ENCODE measurements at regions not wholly inside any gene's neighbourhood (a gene's known extent, or its start where the extent isn't known, plus 50 kb on each side); places are given as distances from the start of the nearest gene placed in this dataset.

- intact Hi-C loops (cut with DNase I; ENCODE audit: low total_unique reads): no loop called here
- no peak overlapping the region for H3K4me3 ChIP-seq (ENCODE audit: low read depth, poor library complexity, severe bottlenecking)
- TF ChIP-seq, protein P1, sequence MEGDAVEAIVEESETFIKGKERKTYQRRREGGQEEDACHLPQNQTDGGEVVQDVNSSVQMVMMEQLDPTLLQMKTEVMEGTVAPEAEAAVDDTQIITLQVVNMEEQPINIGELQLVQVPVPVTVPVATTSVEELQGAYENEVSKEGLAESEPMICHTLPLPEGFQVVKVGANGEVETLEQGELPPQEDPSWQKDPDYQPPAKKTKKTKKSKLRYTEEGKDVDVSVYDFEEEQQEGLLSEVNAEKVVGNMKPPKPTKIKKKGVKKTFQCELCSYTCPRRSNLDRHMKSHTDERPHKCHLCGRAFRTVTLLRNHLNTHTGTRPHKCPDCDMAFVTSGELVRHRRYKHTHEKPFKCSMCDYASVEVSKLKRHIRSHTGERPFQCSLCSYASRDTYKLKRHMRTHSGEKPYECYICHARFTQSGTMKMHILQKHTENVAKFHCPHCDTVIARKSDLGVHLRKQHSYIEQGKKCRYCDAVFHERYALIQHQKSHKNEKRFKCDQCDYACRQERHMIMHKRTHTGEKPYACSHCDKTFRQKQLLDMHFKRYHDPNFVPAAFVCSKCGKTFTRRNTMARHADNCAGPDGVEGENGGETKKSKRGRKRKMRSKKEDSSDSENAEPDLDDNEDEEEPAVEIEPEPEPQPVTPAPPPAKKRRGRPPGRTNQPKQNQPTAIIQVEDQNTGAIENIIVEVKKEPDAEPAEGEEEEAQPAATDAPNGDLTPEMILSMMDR (IDR thresholded peaks at IDR 0.05): no peak
- no peak for TF ChIP-seq POLR2A (IDR thresholded peaks at IDR 0.05)
- no peak for DNase-seq (ENCODE audit: low spot score in 2 of 2)
Measured at GRCh38 chr5:125257997-125258396, 511.6 kb upstream of the ZNF608 start.

- WGBS, 2 donors: 61 to 71% methylated on average over 2 of the region's 2 CpGs
- TF ChIP-seq POLR2A (IDR thresholded peaks at IDR 0.05): no peak
- TF ChIP-seq, protein P1 (IDR thresholded peaks at IDR 0.05): no peak
- H3K4me3 ChIP-seq (ENCODE audit: low read depth, poor library complexity, severe bottlenecking): no peak overlapping the region
- DNase-seq (ENCODE audit: low spot score in 2 of 2): no peak
- intact Hi-C loops (cut with DNase I; ENCODE audit: low total_unique reads): no loop called here
Measured at GRCh38 chr5:125258615-125259014, 512.2 kb upstream of the ZNF608 start.

DNA sequence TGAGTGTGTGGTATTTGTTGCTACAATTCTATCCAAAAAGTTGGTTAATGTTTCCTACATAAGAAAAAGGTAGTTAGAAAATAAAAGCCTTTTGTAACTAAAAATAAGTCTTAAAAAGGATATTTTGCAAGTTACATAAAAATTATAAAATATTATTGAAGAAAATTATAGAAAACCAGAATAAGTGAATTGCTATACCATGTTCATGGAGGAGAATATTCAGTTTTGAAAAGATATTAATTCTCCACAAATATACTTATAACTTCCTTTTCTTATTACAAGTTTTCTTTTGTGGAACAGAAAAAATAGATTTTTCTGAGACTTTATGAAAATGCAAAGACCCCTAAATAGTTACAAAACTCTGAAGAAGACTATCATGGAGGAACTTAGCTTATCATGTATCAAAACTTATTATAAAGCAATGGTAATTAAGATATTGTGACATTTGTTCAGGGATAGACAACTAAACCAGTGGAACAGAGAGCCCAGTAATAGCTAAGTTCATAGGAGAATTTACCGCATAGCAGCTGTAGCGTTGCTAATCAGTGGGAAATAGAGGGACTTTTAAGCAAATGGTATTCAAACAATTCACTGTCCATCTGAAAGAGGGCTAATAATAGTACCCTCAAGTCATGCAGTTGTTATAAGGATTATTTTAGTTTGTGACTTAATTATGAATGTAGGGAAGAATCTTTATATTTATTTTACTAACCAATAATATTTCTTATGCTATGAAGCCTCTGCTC lies 515.2 kb upstream of the ZNF608 start:
- no peak overlapping the region for H3K4me3 ChIP-seq (ENCODE audit: low read depth, poor library complexity, severe bottlenecking)
- intact Hi-C loops (cut with DNase I; ENCODE audit: low total_unique reads): no loop called here
- no peak for TF ChIP-seq POLR2A (IDR thresholded peaks at IDR 0.05)
- TF ChIP-seq, protein P1 (IDR thresholded peaks at IDR 0.05): no peak
- 94 to 99% methylated on average over 2 of the region's 2 CpGs for WGBS, 2 donors
- no peak for DNase-seq (ENCODE audit: low spot score in 2 of 2)

GRCh38 chr5:125262782-125263181 lies 516.3 kb upstream of the ZNF608 start:
- DNase-seq (ENCODE audit: low spot score in 2 of 2): no peak
- H3K4me3 ChIP-seq (ENCODE audit: low read depth, poor library complexity, severe bottlenecking): no peak overlapping the region
- intact Hi-C loops (cut with DNase I; ENCODE audit: low total_unique reads): no loop called here
- 88% methylated on average over 4 of the region's 4 CpGs for WGBS, 2 donors
- TF ChIP-seq, protein P1 (IDR thresholded peaks at IDR 0.05): no peak
- no peak for TF ChIP-seq POLR2A (IDR thresholded peaks at IDR 0.05)

DNA sequence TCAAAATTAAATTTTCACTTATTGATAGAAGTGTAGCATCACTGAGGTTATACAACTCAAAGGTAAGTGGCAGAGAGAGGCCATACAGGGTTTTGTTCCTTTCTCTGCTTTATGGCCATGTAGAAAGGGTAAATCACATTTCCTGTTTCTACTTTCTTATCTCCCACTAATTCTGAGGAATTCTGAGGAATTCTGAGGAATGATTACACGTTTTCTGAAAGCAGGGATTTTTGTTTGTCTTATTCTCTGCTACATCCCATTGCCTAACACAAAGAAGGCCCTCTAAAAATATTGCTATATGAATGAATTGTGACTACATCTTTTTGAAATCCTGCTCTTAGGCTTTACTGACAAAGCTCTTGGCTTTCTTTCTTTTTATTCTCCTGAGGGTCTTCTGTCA lies 516.9 kb upstream of the ZNF608 start:
- no peak for TF ChIP-seq POLR2A (IDR thresholded peaks at IDR 0.05)
- TF ChIP-seq, protein P1 (IDR thresholded peaks at IDR 0.05): no peak

GRCh38 chr5:125266106-125266505 lies 519.7 kb upstream of the ZNF608 start:
- intact Hi-C loops (cut with DNase I; ENCODE audit: low total_unique reads): no loop called here
- no peak for DNase-seq (ENCODE audit: low spot score in 2 of 2)

More for the DNA sequence above, 516.9 kb upstream of the ZNF608 start:
- intact Hi-C loops (cut with DNase I; ENCODE audit: low total_unique reads): no loop called here
- 66 to 83% methylated on average over 1 of the region's 1 CpG for WGBS, 2 donors
- DNase-seq (ENCODE audit: low spot score in 2 of 2): no peak
- no peak overlapping the region for H3K4me3 ChIP-seq (ENCODE audit: low read depth, poor library complexity, severe bottlenecking)

More at GRCh38 chr5:125266106-125266505, 519.7 kb upstream of the ZNF608 start:
- WGBS, 2 donors: 85 to 90% methylated on average over 2 of the region's 2 CpGs
- H3K4me3 ChIP-seq (ENCODE audit: low read depth, poor library complexity, severe bottlenecking): no peak overlapping the region
- TF ChIP-seq, protein P1 (IDR thresholded peaks at IDR 0.05): no peak
- no peak for TF ChIP-seq POLR2A (IDR thresholded peaks at IDR 0.05)

Measured in lower leg skin (tissue), 4 donors.